Parathyroid adenoma (tissue), 2 donors: ENCODE measurements at regions not wholly inside any gene's neighbourhood (a gene's known extent, or its start where the extent isn't known, plus 50 kb on each side); places are given as distances from the start of the nearest gene placed in this dataset.

ENCODE experiments used
- H2AFZ ChIP-seq: fragments of 300-600 bp; sonication (generic); one replicate; pipeline ENCODE4 v1.7.0; 2017; ENCODE audit warnings: antibody characterized with exemption, mild to moderate bottlenecking
- H3K27ac ChIP-seq: fragments of 300-600 bp; sonication (generic); one replicate; pipeline ENCODE4 v1.7.0; 2017
- H3K27me3 ChIP-seq: fragments of 300-600 bp; sonication (generic); one replicate; pipeline ENCODE4 v1.7.0; 2017; ENCODE audit warnings: low read length; ENCODE audit not compliant: control insufficient read depth, insufficient read depth
- H3K36me3 ChIP-seq: fragments of 300-600 bp; sonication (generic); one replicate; pipeline ENCODE4 v1.7.0; 2017; ENCODE audit warnings: low read length; ENCODE audit not compliant: control insufficient read depth, insufficient read depth
- H3K4me1 ChIP-seq: fragments of 300-600 bp; sonication (generic); one replicate; pipeline ENCODE4 v1.7.0; 2017; ENCODE audit warnings: control low read depth
- H3K4me2 ChIP-seq: fragments of 300-600 bp; sonication (generic); one replicate; pipeline ENCODE4 v1.7.0; 2017; ENCODE audit warnings: low read length
- H3K4me3 ChIP-seq: fragments of 300-600 bp; sonication (generic); one replicate; pipeline ENCODE4 v1.7.0; 2017; ENCODE audit warnings: low read depth, low read length
- H3K79me2 ChIP-seq: fragments of 300-600 bp; sonication (generic); one replicate; pipeline ENCODE4 v1.7.0; 2017; ENCODE audit warnings: control low read depth
- H3K9ac ChIP-seq: fragments of 300-600 bp; sonication (generic); one replicate; pipeline ENCODE4 v1.7.0; 2017; ENCODE audit warnings: mild to moderate bottlenecking
- H3K9me3 ChIP-seq: fragments of 300-600 bp; sonication (generic); one replicate; pipeline ENCODE4 v1.7.0; 2017; ENCODE audit warnings: low read length; ENCODE audit not compliant: control insufficient read depth
- CTCF ChIP-seq: fragments of 300-600 bp; sonication (generic); IDR thresholded peaks from one replicate; pipeline ENCODE4 v1.7.0; 2017; ENCODE audit warnings: antibody characterized with exemption, mild to moderate bottlenecking
- donor health status: primary hyperparathyroidism.

DNA sequence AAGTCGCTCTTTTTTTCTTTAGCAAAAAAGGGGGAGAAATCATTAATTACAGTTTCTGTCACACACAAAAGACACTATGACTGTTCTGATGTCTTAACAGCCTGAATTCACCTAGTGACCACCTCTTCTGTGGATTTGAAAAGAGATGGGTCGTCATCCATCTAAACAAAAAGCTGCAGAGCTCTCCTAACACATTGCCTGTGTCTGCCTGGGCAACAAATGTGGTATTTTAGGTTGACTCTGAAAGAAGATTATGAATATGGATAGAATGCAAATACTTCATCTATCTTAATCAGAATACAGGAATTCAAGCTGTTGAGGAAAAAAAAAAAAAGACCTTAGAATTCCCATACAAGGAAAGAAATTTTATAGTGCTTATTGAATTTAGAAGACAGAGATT is 304.4 kb upstream of the ADGRL2 start:
- no peak overlapping the region for H3K9ac ChIP-seq
- no peak for TF ChIP-seq CTCF
- no peak overlapping the region for H2AFZ ChIP-seq
- no peak overlapping the region for H3K27ac ChIP-seq
- H3K36me3 ChIP-seq: no peaks in the 10 kb centered on the region
- H3K79me2 ChIP-seq: no peaks in the 10 kb centered on the region
- H3K4me2 ChIP-seq: no peak overlapping the region
- no peaks in the 10 kb centered on the region for H3K9me3 ChIP-seq
- H3K4me1 ChIP-seq: no peaks in the 10 kb centered on the region
- no peak overlapping the region for H3K4me3 ChIP-seq
- no peaks in the 10 kb centered on the region for H3K27me3 ChIP-seq

GRCh38 chr1:81493102-81493869 is 307.4 kb upstream of the ADGRL2 start:
- Histone ChIP-seq H3K9me3 (no peaks in the 10 kb centered on the region), H3K4me2 (no peak overlapping the region), H3K4me1 (no peaks in the 10 kb centered on the region), H3K4me3 (no peak overlapping the region), H3K36me3 (no peaks in the 10 kb centered on the region), H2AFZ (no peak overlapping the region), H3K27ac (peak overlapping the region; percentile 36), H3K27me3 (no peaks in the 10 kb centered on the region), H3K9ac (no peak overlapping the region), H3K79me2 (no peaks in the 10 kb centered on the region)
- no peak for TF ChIP-seq CTCF

GRCh38 chr1:81492628-81493027 is 308.1 kb upstream of the ADGRL2 start:
- no peak overlapping the region for H3K9ac ChIP-seq
- H3K9me3 ChIP-seq: no peaks in the 10 kb centered on the region
- no peak overlapping the region for H3K4me3 ChIP-seq
- no peaks in the 10 kb centered on the region for H3K27me3 ChIP-seq
- no peak overlapping the region for H2AFZ ChIP-seq
- H3K4me2 ChIP-seq: no peak overlapping the region
- H3K79me2 ChIP-seq: no peaks in the 10 kb centered on the region
- no peak for TF ChIP-seq CTCF
- no peaks in the 10 kb centered on the region for H3K36me3 ChIP-seq
- peak overlapping the region; percentile 36 for H3K27ac ChIP-seq
- no peaks in the 10 kb centered on the region for H3K4me1 ChIP-seq

GRCh38 chr1:81490614-81491013 is 310.1 kb upstream of the ADGRL2 start:
- TF ChIP-seq CTCF: no peak
- Histone ChIP-seq H3K36me3 (no peaks in the 10 kb centered on the region), H3K27me3 (no peaks in the 10 kb centered on the region)

GRCh38 chr1:81489372-81489934 is 311.3 kb upstream of the ADGRL2 start:
- H3K4me2 ChIP-seq: no peak overlapping the region
- no peaks in the 10 kb centered on the region for H3K27me3 ChIP-seq
- TF ChIP-seq CTCF: no peak
- H3K4me3 ChIP-seq: no peak overlapping the region
- no peaks in the 10 kb centered on the region for H3K4me1 ChIP-seq
- H2AFZ ChIP-seq: no peak overlapping the region
- no peaks in the 10 kb centered on the region for H3K9me3 ChIP-seq
- no peak overlapping the region for H3K9ac ChIP-seq
- no peaks in the 10 kb centered on the region for H3K36me3 ChIP-seq
- H3K79me2 ChIP-seq: no peaks in the 10 kb centered on the region
- no peak overlapping the region for H3K27ac ChIP-seq

More at GRCh38 chr1:81490614-81491013, 310.1 kb upstream of the ADGRL2 start:
- H3K4me3 ChIP-seq: no peak overlapping the region
- H3K4me2 ChIP-seq: no peak overlapping the region
- no peaks in the 10 kb centered on the region for H3K79me2 ChIP-seq
- no peaks in the 10 kb centered on the region for H3K9me3 ChIP-seq
- H2AFZ ChIP-seq: no peak overlapping the region
- H3K27ac ChIP-seq: no peak overlapping the region
- H3K4me1 ChIP-seq: no peaks in the 10 kb centered on the region
- no peak overlapping the region for H3K9ac ChIP-seq
